ENCODE measurements at regions not wholly inside any gene's neighbourhood (a gene's known extent, or its start where the extent isn't known, plus 50 kb on each side); places are given as distances from the start of the nearest gene placed in this dataset.
"Not testable (repeated sequence)": the region's sequence is repeated elsewhere in the genome, so short reads cannot be mapped to it uniquely, and the experiment has no call there.

DNA sequence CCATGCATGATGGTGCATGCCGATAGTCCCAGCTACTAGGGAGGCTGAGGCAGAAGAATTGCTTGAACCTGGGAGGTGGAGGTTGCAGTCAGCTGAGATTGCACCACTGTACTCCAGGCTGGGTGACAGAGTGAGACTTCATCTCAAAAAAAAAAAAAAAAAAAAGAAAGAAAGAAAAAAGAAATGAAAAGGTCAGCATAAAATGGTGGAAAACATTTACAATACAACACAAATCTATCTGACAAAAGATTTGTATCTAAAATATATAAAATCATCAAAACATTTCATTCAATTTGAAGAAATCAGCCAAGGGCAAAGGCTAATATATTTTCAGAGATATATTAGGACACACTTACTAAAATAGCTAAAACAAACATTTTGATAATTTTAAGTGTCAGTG lies 683.7 kb downstream of the DACH1 start:
- H3K4me1 ChIP-seq (ENCODE audit: insufficient read depth, low read length); ATAC-seq; H3K27me3 ChIP-seq (ENCODE audit: control insufficient read depth in 1 of 2, insufficient read depth in 2 of 2, low read length in 2 of 2); H3K9ac ChIP-seq (ENCODE audit: insufficient read depth, low read depth, low read length); H2AFZ ChIP-seq (ENCODE audit: low read length); BruUV-seq (replicated peaks); H3K27ac ChIP-seq (ENCODE audit: extremely low read length, insufficient read depth, low read length); H3K4me2 ChIP-seq (ENCODE audit: low read depth, low read length); POLR2A ChIA-PET; in situ Hi-C loops (cut with HindIII; ENCODE audit: extremely low pct_ligation_motif_present, low pct_unique_long_range_greater_than_20kb); H3K9me3 ChIP-seq (ENCODE audit: low read length); CTCF ChIA-PET (ENCODE audit: low intra/inter-chr PET ratio, low total read pairs); H3K4me3 ChIP-seq (replicated peaks in 1 of 3; ENCODE audit: insufficient read depth in 1 of 3, low read depth in 2 of 3, low read length in 3 of 3); H3K79me2 ChIP-seq (ENCODE audit: insufficient read depth, low read length); H4K20me1 ChIP-seq (ENCODE audit: insufficient read depth, low read length); H3K36me3 ChIP-seq (replicated peaks in 1 of 2; ENCODE audit: control insufficient read depth in 1 of 2, insufficient read depth in 2 of 2, low read length in 2 of 2); intact Hi-C loops (cut with micrococcal nuclease; ENCODE audit: unreplicated experiment); DNase-seq (ENCODE audit: low spot score); FAIRE-seq: not testable (repeated sequence)
- 13% methylated on average over 1 of the region's 1 CpG for WGBS (ENCODE audit: low lambda C conversion rate)
- peak; percentile 15 to 75; a peak in 3 of 4 replicates for TF ChIP-seq MAFK (conservative IDR thresholded peaks at IDR 0.05 in 1 of 2, IDR thresholded peaks at IDR 0.05 in 1 of 2; ENCODE audit: low read length in 2 of 2)
- TF ChIP-seq MAFF (IDR thresholded peaks at IDR 0.05; ENCODE audit: low read depth, low read length): peak; percentile 56; the same call in 1 of the 2 replicates

DNA sequence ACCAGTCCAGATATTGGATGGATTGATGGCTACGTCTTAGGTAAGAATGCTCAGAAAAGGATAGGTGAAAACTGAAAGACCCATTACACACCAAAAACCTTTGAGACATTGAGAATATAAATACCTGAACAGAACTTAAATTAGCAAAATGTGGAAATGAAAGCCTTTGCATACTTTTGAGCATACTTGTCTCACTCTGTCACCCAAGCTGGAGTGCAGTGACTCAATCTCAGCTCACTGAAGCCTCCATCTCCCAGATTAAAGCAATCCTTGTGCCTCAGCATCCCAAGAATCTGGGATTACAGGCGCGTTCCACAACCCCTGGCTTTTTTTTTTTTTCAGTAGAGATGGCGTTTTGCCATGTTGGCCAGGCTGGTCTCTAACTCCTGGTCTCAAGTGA lies 695.3 kb downstream of the DACH1 start:
- ATAC-seq (no peak), DNase-seq (ENCODE audit: low spot score) (no peak), FAIRE-seq (no peak)
- no peaks in the 10 kb centered on the region for H3K79me2 ChIP-seq (ENCODE audit: insufficient read depth, low read length)
- no peaks in the 10 kb centered on the region for H3K4me1 ChIP-seq (ENCODE audit: insufficient read depth, low read length)
- ChIA-PET POLR2A (no interaction called here), CTCF (ENCODE audit: low intra/inter-chr PET ratio, low total read pairs) (no interaction called here)
- H3K4me3 ChIP-seq (replicated peaks in 1 of 3; ENCODE audit: insufficient read depth in 1 of 3, low read depth in 2 of 3, low read length in 3 of 3): no peak overlapping the region
- 1% methylated on average over 4 of the region's 4 CpGs for WGBS (ENCODE audit: low lambda C conversion rate)
- H3K9ac ChIP-seq (ENCODE audit: insufficient read depth, low read depth, low read length): no peak overlapping the region
- H3K36me3 ChIP-seq (replicated peaks in 1 of 2; ENCODE audit: control insufficient read depth in 1 of 2, insufficient read depth in 2 of 2, low read length in 2 of 2): no peaks in the 10 kb centered on the region
- in situ Hi-C loops (cut with HindIII; ENCODE audit: extremely low pct_ligation_motif_present, low pct_unique_long_range_greater_than_20kb) (no loop called here), intact Hi-C loops (cut with micrococcal nuclease; ENCODE audit: unreplicated experiment) (no loop called here)
- H4K20me1 ChIP-seq (ENCODE audit: insufficient read depth, low read length): no peaks in the 10 kb centered on the region
- H3K9me3 ChIP-seq (ENCODE audit: low read length): no peaks in the 10 kb centered on the region
- BruUV-seq (replicated peaks): no TSS peak
- no peak overlapping the region for H2AFZ ChIP-seq (ENCODE audit: low read length)
- H3K4me2 ChIP-seq (ENCODE audit: low read depth, low read length): no peak overlapping the region
- H3K27ac ChIP-seq (ENCODE audit: extremely low read length, insufficient read depth, low read length): no peak overlapping the region
- TF ChIP-seq ZNF614 (CRISPR knock-in tag; IDR thresholded peaks at IDR 0.05; ENCODE audit: borderline replicate concordance): no peak
- no peak for TF ChIP-seq ZSCAN29 (CRISPR knock-in tag; conservative IDR thresholded peaks at IDR 0.05)
- TF ChIP-seq, protein P1, sequence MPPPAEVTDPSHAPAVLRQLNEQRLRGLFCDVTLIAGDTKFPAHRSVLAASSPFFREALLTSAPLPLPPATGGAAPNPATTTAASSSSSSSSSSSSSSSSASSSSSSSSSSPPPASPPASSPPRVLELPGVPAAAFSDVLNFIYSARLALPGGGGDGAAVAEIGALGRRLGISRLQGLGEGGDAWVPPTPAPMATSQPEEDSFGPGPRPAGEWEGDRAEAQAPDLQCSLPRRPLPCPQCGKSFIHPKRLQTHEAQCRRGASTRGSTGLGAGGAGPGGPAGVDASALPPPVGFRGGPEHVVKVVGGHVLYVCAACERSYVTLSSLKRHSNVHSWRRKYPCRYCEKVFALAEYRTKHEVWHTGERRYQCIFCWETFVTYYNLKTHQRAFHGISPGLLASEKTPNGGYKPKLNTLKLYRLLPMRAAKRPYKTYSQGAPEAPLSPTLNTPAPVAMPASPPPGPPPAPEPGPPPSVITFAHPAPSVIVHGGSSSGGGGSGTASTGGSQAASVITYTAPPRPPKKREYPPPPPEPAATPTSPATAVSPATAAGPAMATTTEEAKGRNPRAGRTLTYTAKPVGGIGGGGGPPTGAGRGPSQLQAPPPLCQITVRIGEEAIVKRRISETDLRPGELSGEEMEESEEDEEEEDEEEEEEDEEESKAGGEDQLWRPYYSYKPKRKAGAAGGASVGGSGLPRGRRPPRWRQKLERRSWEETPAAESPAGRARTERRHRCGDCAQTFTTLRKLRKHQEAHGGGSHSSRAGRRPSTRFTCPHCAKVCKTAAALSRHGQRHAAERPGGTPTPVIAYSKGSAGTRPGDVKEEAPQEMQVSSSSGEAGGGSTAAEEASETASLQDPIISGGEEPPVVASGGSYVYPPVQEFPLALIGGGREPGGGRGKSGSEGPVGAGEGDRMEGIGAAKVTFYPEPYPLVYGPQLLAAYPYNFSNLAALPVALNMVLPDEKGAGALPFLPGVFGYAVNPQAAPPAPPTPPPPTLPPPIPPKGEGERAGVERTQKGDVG (CRISPR knock-in tag; IDR thresholded peaks at IDR 0.05; ENCODE audit: borderline replicate concordance): no peak
- no peak for TF ChIP-seq KDM5A (IDR thresholded peaks at IDR 0.05; ENCODE audit: borderline replicate concordance, low read length)
- TF ChIP-seq ZNF501 (CRISPR knock-in tag; IDR thresholded peaks at IDR 0.05): no peak
- no peak for TF ChIP-seq TBX3 (IDR thresholded peaks at IDR 0.05; ENCODE audit: borderline replicate concordance)
- TF ChIP-seq, protein P2, sequence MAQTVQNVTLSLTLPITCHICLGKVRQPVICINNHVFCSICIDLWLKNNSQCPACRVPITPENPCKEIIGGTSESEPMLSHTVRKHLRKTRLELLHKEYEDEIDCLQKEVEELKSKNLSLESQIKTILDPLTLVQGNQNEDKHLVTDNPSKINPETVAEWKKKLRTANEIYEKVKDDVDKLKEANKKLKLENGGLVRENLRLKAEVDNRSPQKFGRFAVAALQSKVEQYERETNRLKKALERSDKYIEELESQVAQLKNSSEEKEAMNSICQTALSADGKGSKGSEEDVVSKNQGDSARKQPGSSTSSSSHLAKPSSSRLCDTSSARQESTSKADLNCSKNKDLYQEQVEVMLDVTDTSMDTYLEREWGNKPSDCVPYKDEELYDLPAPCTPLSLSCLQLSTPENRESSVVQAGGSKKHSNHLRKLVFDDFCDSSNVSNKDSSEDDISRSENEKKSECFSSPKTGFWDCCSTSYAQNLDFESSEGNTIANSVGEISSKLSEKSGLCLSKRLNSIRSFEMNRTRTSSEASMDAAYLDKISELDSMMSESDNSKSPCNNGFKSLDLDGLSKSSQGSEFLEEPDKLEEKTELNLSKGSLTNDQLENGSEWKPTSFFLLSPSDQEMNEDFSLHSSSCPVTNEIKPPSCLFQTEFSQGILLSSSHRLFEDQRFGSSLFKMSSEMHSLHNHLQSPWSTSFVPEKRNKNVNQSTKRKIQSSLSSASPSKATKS (CRISPR knock-in tag; IDR thresholded peaks at IDR 0.05): no peak
- TF ChIP-seq HOXA5 (CRISPR knock-in tag; IDR thresholded peaks at IDR 0.05): no peak
- TF ChIP-seq ZBTB3 (CRISPR knock-in tag; IDR thresholded peaks at IDR 0.05; ENCODE audit: borderline replicate concordance, low read depth): no peak
- TF ChIP-seq, protein P3, sequence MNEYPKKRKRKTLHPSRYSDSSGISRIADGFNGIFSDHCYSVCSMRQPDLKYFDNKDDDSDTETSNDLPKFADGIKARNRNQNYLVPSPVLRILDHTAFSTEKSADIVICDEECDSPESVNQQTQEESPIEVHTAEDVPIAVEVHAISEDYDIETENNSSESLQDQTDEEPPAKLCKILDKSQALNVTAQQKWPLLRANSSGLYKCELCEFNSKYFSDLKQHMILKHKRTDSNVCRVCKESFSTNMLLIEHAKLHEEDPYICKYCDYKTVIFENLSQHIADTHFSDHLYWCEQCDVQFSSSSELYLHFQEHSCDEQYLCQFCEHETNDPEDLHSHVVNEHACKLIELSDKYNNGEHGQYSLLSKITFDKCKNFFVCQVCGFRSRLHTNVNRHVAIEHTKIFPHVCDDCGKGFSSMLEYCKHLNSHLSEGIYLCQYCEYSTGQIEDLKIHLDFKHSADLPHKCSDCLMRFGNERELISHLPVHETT (CRISPR knock-in tag; conservative IDR thresholded peaks at IDR 0.05): no peak
- H3K27me3 ChIP-seq (ENCODE audit: control insufficient read depth in 1 of 2, insufficient read depth in 2 of 2, low read length in 2 of 2): no peaks in the 10 kb centered on the region
